ENCODE measurements at regions not wholly inside any gene's neighbourhood (a gene's known extent, or its start where the extent isn't known, plus 50 kb on each side); places are given as distances from the start of the nearest gene placed in this dataset.

DNA sequence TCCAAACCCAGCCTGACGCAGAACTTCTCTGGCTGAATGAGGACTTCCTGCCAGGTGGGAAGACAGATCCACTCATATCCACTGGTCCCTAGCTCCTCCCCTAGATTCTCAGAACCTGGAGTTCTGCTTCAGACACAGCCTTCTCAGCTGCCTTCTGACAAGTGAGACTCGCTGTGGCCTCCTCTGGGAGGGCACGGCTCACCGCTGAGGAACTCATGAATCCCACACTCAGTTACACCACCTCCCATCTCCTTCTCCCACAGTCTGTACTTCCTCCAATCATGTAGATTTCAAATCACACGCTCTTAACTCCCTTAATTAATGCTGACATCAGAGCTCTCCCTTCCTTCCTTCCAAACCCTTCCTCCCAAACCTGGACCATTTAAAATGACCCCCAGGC lies 86.4 kb upstream of the TMEM45B start:
- Histone ChIP-seq H3K36me3 (no peaks in the 10 kb centered on the region), H3K27me3 (no peaks in the 10 kb centered on the region), H3K27ac (no peak overlapping the region), H3K4me3 (replicated peaks in 1 of 3) (no peak overlapping the region), H3K9me3 (no peaks in the 10 kb centered on the region), H3K4me1 (no peaks in the 10 kb centered on the region)
- intact Hi-C loops (cut with DNase I) = no loop called here
- 72 to 78% methylated on average over 5 of the region's 5 CpGs for WGBS, 2 donors
- TF ChIP-seq, protein P1, sequence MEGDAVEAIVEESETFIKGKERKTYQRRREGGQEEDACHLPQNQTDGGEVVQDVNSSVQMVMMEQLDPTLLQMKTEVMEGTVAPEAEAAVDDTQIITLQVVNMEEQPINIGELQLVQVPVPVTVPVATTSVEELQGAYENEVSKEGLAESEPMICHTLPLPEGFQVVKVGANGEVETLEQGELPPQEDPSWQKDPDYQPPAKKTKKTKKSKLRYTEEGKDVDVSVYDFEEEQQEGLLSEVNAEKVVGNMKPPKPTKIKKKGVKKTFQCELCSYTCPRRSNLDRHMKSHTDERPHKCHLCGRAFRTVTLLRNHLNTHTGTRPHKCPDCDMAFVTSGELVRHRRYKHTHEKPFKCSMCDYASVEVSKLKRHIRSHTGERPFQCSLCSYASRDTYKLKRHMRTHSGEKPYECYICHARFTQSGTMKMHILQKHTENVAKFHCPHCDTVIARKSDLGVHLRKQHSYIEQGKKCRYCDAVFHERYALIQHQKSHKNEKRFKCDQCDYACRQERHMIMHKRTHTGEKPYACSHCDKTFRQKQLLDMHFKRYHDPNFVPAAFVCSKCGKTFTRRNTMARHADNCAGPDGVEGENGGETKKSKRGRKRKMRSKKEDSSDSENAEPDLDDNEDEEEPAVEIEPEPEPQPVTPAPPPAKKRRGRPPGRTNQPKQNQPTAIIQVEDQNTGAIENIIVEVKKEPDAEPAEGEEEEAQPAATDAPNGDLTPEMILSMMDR (IDR thresholded peaks at IDR 0.05) = no peak
- TF ChIP-seq POLR2A (IDR thresholded peaks at IDR 0.05) = no peak
- DNase-seq = no peak

DNA sequence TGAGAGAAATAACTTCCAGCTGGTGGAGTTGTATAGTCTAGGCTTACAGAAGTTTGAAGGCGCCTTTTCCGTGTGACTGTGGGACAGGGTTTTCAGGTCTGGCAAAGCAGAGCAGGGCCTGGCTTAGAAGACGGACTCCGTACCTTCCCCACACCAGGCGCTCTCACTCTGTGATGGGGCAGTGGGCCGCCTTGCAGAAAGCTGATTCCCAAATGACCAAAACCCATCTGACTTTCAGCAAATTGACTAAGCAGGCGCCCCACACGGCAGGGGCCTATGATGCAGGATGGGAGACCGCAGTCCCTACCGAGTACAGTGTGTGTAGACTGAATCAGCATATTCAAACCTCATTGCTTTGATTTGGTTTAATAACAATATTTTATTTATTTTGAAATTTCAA lies 85.8 kb upstream of the TMEM45B start:
- no peaks in the 10 kb centered on the region for H3K4me1 ChIP-seq
- WGBS, 2 donors = 94% methylated on average over 10 of the region's 10 CpGs
- no peaks in the 10 kb centered on the region for H3K36me3 ChIP-seq
- DNase-seq = no peak
- no peak overlapping the region for H3K4me3 ChIP-seq (replicated peaks in 1 of 3)
- TF ChIP-seq, protein P1 (IDR thresholded peaks at IDR 0.05) = no peak
- no peak for TF ChIP-seq POLR2A (IDR thresholded peaks at IDR 0.05)
- H3K9me3 ChIP-seq = no peaks in the 10 kb centered on the region
- intact Hi-C loops (cut with DNase I) = no loop called here
- H3K27me3 ChIP-seq = no peaks in the 10 kb centered on the region
- H3K27ac ChIP-seq = no peak overlapping the region

DNA sequence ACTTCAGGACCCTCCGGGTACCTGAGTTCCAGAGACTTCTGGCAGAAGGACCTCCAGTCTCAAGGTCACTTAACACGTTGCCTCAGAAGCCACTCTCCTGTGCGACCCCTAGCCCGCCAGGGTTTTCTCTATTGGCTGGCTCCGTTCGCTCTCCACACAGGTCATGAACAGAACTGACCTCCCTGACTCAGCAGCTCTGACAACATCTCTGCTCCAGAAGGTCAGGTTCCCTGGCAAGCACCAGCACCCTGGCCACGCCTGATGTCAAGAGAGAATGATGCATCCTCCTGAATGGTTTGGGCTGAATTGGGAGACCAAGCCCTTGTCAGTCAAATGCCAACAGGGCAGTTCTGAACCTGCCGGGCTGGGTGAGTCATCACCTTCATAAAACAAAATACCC lies 84.3 kb upstream of the TMEM45B start:
- no peak overlapping the region for H3K4me3 ChIP-seq (replicated peaks in 1 of 3)
- WGBS, 2 donors = 68 to 70% methylated on average over 7 to 8 of the region's 8 CpGs
- intact Hi-C loops (cut with DNase I) = no loop called here
- no peaks in the 10 kb centered on the region for H3K36me3 ChIP-seq
- no peaks in the 10 kb centered on the region for H3K4me1 ChIP-seq
- no peaks in the 10 kb centered on the region for H3K9me3 ChIP-seq
- no peak overlapping the region for H3K27ac ChIP-seq
- TF ChIP-seq POLR2A (IDR thresholded peaks at IDR 0.05) = no peak
- TF ChIP-seq, protein P1 (IDR thresholded peaks at IDR 0.05) = no peak
- no peak for DNase-seq
- no peaks in the 10 kb centered on the region for H3K27me3 ChIP-seq

DNA sequence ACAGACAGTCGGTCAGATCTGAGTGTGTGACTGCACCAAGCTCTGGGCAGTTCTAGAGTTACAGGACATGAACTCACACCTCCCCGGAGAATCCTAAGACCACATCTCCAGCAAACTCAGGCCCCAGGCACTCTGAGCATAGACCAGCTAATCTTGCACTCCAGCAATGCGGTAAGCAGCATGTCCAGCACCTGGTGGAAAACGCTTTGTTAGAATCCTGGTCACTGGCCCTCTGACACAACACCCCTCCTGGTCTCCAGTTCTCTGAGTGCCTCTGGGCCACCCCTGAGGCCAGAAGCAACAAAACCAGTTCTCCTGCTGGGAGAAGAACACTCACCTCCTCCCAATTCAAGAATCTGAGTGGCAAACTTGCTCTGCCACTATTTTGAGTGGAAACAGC lies 82.7 kb upstream of the TMEM45B start:
- H3K4me3 ChIP-seq (replicated peaks in 1 of 3) = no peak overlapping the region
- H3K27me3 ChIP-seq = no peaks in the 10 kb centered on the region
- WGBS, 2 donors = 32 to 57% methylated on average over 3 to 4 of the region's 4 CpGs
- no peaks in the 10 kb centered on the region for H3K4me1 ChIP-seq
- H3K9me3 ChIP-seq = no peaks in the 10 kb centered on the region
- TF ChIP-seq, protein P1 (IDR thresholded peaks at IDR 0.05) = no peak
- TF ChIP-seq POLR2A (IDR thresholded peaks at IDR 0.05) = no peak
- intact Hi-C loops (cut with DNase I) = no loop called here
- DNase-seq = peak in 1 of 2 donors; percentile 10
- H3K27ac ChIP-seq = no peak overlapping the region
- H3K36me3 ChIP-seq = no peaks in the 10 kb centered on the region

DNA sequence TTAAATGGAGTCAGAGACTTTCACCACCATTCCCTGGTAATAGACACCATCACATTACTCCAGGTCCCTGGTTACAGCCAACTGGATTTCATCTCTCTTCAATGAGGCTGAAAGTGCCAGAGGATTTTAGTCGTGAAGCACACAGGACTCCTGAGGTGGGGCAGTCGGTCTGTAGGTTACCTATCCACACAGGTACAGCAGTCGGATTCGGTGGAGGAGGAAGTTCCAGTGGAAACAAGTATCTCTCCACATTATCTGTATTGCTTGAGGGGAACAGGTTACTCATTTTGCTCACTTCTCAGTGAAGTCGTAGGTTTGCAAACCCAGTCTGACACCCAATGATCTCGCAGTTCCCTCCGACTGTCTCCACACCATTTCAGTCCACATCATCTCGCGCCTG lies 82.3 kb upstream of the TMEM45B start:
- TF ChIP-seq, protein P1 (IDR thresholded peaks at IDR 0.05) = no peak
- no peak for TF ChIP-seq POLR2A (IDR thresholded peaks at IDR 0.05)
- no peak for DNase-seq
- no peaks in the 10 kb centered on the region for H3K9me3 ChIP-seq
- H3K27me3 ChIP-seq = no peaks in the 10 kb centered on the region
- H3K36me3 ChIP-seq = no peaks in the 10 kb centered on the region
- H3K4me1 ChIP-seq = no peaks in the 10 kb centered on the region
- no peak overlapping the region for H3K27ac ChIP-seq
- intact Hi-C loops (cut with DNase I) = no loop called here
- H3K4me3 ChIP-seq (replicated peaks in 1 of 3) = no peak overlapping the region
- 56 to 70% methylated on average over 9 of the region's 9 CpGs for WGBS, 2 donors

Measured in thyroid gland (tissue), 4 donors.